K562 (cell line): ENCODE measurements at regions not wholly inside any gene's neighbourhood (a gene's known extent, or its start where the extent isn't known, plus 50 kb on each side); places are given as distances from the start of the nearest gene placed in this dataset.

ENCODE experiments used
- ATAC-seq: fragments of 200-7000 bp; cut with Tn5 transposase; 3 replicates; pipeline ENCODE4 v1.9.1; 2020; ENCODE audit warnings: moderate library complexity
- BruUV-seq: library from RNA; stranded (reverse); fragments of 400-500 nt; replicated peaks from 2 replicates; lab custom pipeline; 2021; lab: Mats Ljungman, UMichigan
- CTCF ChIA-PET: fragments of 300-600 bp; formaldehyde crosslinking; extraction: SDS; loops from one replicate; lab custom pipeline; 2021; ENCODE audit warnings: low intra/inter-chr PET ratio; lab: Yijun Ruan, JAX
- POLR2A ChIA-PET: fragments of 300-600, 350-650 bp; sonication (Branson Sonifier 250); formaldehyde crosslinking; extraction: SDS; loops from one replicate; lab custom pipeline; 2021; ENCODE audit warnings: antibody characterized with exemption, inconsistent platforms; lab: Yijun Ruan, JAX
- DNase-seq, 4 experiments: peaks; one replicate each; pipeline versions ENCODE4 v3.0.0 to v3.0.0-alpha.2; 2011 to 2018; ENCODE audit warnings: low spot score in 3 of 4, mixed read lengths in 3 of 4; ENCODE audit errors: extremely low read depth in 1 of 4
- FAIRE-seq: peaks from 2 replicates; lab custom pipeline; 2011; peaks lifted over from hg19 to GRCh38; lab: Jason Lieb, UNC
- H2AFZ ChIP-seq: 2 replicates; pipeline ENCODE4 v1.6.0; 2011; ENCODE audit warnings: low read depth, low read length, control low read depth, inconsistent platforms
- H3K27ac ChIP-seq: fragments of 200-600 bp; 3 replicates; pipeline ENCODE4 v1.8.0; 2011; ENCODE audit warnings: low read depth, mild to moderate bottlenecking, control low read depth, inconsistent platforms, low read length, moderate library complexity, mixed read lengths; ENCODE audit errors: extremely low read depth
- H3K27me3 ChIP-seq, 2 experiments: fragments of 300-600 bp in 1 of 2; 2 replicates in 1 of 2; 3 replicates in 1 of 2; pipeline versions ENCODE4 v1.6.0 to v1.8.0; 2011; ENCODE audit warnings: inconsistent platforms in 2 of 2, low read length in 2 of 2, mild to moderate bottlenecking in 1 of 2, mixed read lengths in 1 of 2, moderate library complexity in 1 of 2; ENCODE audit not compliant: control insufficient read depth in 2 of 2, insufficient read depth in 2 of 2
- H3K36me3 ChIP-seq: fragments of 300-600 bp; 3 replicates; pipeline ENCODE4 v1.8.0; 2011; ENCODE audit warnings: mild to moderate bottlenecking, low read length, inconsistent platforms; ENCODE audit not compliant: control insufficient read depth, insufficient read depth
- H3K4me1 ChIP-seq, 2 experiments: fragments of 200-600 bp in 1 of 2; replicated peaks in 1 of 2; 2 replicates in 1 of 2; 3 replicates in 1 of 2; pipeline versions ENCODE4 v1.5.1 to v1.8.0; 2011; ENCODE audit warnings: inconsistent platforms in 2 of 2, low read length in 2 of 2, mild to moderate bottlenecking in 1 of 2, mixed read lengths in 1 of 2, moderate library complexity in 1 of 2; ENCODE audit not compliant: control insufficient read depth in 2 of 2, insufficient read depth in 2 of 2
- H3K4me2 ChIP-seq: 2 replicates; pipeline ENCODE4 v1.6.1; 2011; ENCODE audit warnings: low read length, control low read depth, inconsistent platforms, mixed read lengths; ENCODE audit not compliant: insufficient read depth
- H3K4me3 ChIP-seq: fragments of 200-600 bp; sonication (generic), shearing (Covaris generic); 2 replicates; pipeline ENCODE4 v1.5.1; 2016; ENCODE audit warnings: control low read depth, inconsistent platforms
- H3K79me2 ChIP-seq: fragments of 200-600 bp; 3 replicates; pipeline ENCODE4 v1.8.0; 2011; ENCODE audit warnings: low read length, inconsistent platforms; ENCODE audit not compliant: control insufficient read depth, insufficient read depth
- H3K9ac ChIP-seq, 2 experiments: 2 replicates each; pipeline versions ENCODE4 v1.6.0 to v1.6.1; 2011; ENCODE audit warnings: low read depth in 2 of 2, low read length in 2 of 2, control low read depth in 1 of 2, inconsistent platforms in 1 of 2, mild to moderate bottlenecking in 1 of 2, mixed read lengths in 1 of 2; ENCODE audit not compliant: insufficient read depth in 1 of 2
- H3K9me1 ChIP-seq: one replicate; pipeline ENCODE4 v1.6.0; 2011; ENCODE audit warnings: inconsistent platforms, mild to moderate bottlenecking, low read length, moderate library complexity; ENCODE audit not compliant: control insufficient read depth, insufficient read depth
- H3K9me3 ChIP-seq: replicated peaks from 2 replicates; pipeline ENCODE4 v1.5.1; 2011; ENCODE audit warnings: low read depth, low read length, inconsistent platforms; ENCODE audit not compliant: control insufficient read depth, insufficient read depth
- H4K20me1 ChIP-seq: replicated peaks from 2 replicates; pipeline ENCODE4 v1.6.1; 2011; ENCODE audit warnings: low read length, inconsistent platforms, mixed read lengths; ENCODE audit not compliant: control insufficient read depth, insufficient read depth
- CBX3 ChIP-seq, 2 experiments: IDR thresholded peaks; 1 replicate in 1 of 2; 2 replicates in 1 of 2; pipeline ENCODE4 v1.6.1; 2012; ENCODE audit warnings: inconsistent platforms in 2 of 2, low read length in 2 of 2, borderline replicate concordance in 1 of 2, control low read depth in 1 of 2
- HDAC8 ChIP-seq: fragments of 450-650 bp; IDR thresholded peaks from 2 replicates; pipeline ENCODE4 v1.6.1; 2016; ENCODE audit warnings: mild to moderate bottlenecking, missing genetic modification characterization, moderate library complexity, missing compliant biosample characterization
- HMGN3 ChIP-seq: IDR thresholded peaks from 2 replicates; pipeline ENCODE4 v1.6.1; 2011; ENCODE audit warnings: borderline replicate concordance, low read depth, mild to moderate bottlenecking, mixed read lengths, low read length; ENCODE audit not compliant: insufficient read length; ENCODE audit errors: extremely low read depth
- IRF1 ChIP-seq: sonication (generic); formaldehyde crosslinking; IDR thresholded peaks from 2 replicates; pipeline ENCODE4 v1.8.0; 2022; ENCODE audit warnings: missing genetic modification reagents, mild to moderate bottlenecking, borderline replicate concordance
- MCM5 ChIP-seq: fragments of 450-650 bp; IDR thresholded peaks from 2 replicates; pipeline ENCODE4 v1.6.1; 2016; ENCODE audit warnings: low read depth
- NR2C2 ChIP-seq, 2 experiments: fragments of 200-800 bp in 1 of 2; sonication (Bioruptor generic) in 1 of 2; sonication (generic) in 1 of 2; formaldehyde crosslinking in 1 of 2; IDR thresholded peaks; 2 replicates each; pipeline versions ENCODE4 v1.6.1 to v1.8.0; 2016 to 2022; ENCODE audit warnings: mild to moderate bottlenecking in 1 of 2, missing compliant biosample characterization in 1 of 2, missing genetic modification characterization in 1 of 2, missing genetic modification reagents in 1 of 2
- PRDM10 ChIP-seq: fragments of 450-650 bp; IDR thresholded peaks from 2 replicates; pipeline ENCODE4 v1.6.1; 2018; ENCODE audit not compliant: partially characterized antibody
- PURB ChIP-seq: sonication (generic); formaldehyde crosslinking; IDR thresholded peaks from 2 replicates; pipeline ENCODE4 v1.9.0; 2021; ENCODE audit warnings: low read depth, mild to moderate bottlenecking, missing genetic modification reagents
- RBM15 ChIP-seq: fragments of 200-400 bp; formaldehyde crosslinking; IDR thresholded peaks from 2 replicates; pipeline ENCODE4 v1.6.1; 2018; ENCODE audit warnings: mild to moderate bottlenecking, low read length, moderate library complexity; ENCODE audit not compliant: insufficient read depth
- SMARCA4 ChIP-seq: fragments of 450-650 bp; IDR thresholded peaks from 2 replicates; pipeline ENCODE4 v1.6.1; 2016
- SMARCB1 ChIP-seq: IDR thresholded peaks from 2 replicates; pipeline ENCODE4 v1.6.1; 2011; ENCODE audit warnings: improper control_type of control experiment, low read depth; ENCODE audit not compliant: insufficient read length
- ZBTB5 ChIP-seq: fragments of 450-650 bp; IDR thresholded peaks from 2 replicates; pipeline ENCODE4 v1.6.1; 2017; ENCODE audit warnings: antibody characterized with exemption
- ZNF146 ChIP-seq: IDR thresholded peaks from one replicate; pipeline ENCODE4 v1.6.1; 2018; ENCODE audit warnings: missing compliant biosample characterization; ENCODE audit not compliant: unreplicated experiment
- ZNF347 ChIP-seq: fragments of 450-650 bp; formaldehyde crosslinking; IDR thresholded peaks from 2 replicates; pipeline ENCODE4 v1.4.0; 2020; ENCODE audit warnings: low read depth, mild to moderate bottlenecking, moderate library complexity
- ZNF408 ChIP-seq: fragments of 250-450 bp; sonication (Bioruptor Pico); IDR thresholded peaks from 2 replicates; pipeline ENCODE4 v1.4.0; 2020; ENCODE audit warnings: low read depth, mild to moderate bottlenecking, moderate library complexity
- WGBS: fragments of 100-300 bp; shearing (Covaris generic); methylation state at CpG from one replicate; pipeline ENCODE4 v1.1.6; 2016; ENCODE audit warnings: low coverage, mixed read lengths; ENCODE audit not compliant: insufficient coverage; ENCODE audit errors: missing lambda C conversion rate; 5-methylcytosine and 5-hydroxymethylcytosine counted together
- in situ Hi-C: fragments of 300-500 bp; cut with MboI; formaldehyde crosslinking; loops from 4 replicates; pipeline ENCODE4 v1.15.0; 2018; ENCODE audit warnings: inconsistent platforms, mixed read lengths
- intact Hi-C: fragments of 100-400 bp; cut with micrococcal nuclease; formaldehyde crosslinking; loops from 2 replicates; pipeline ENCODE4 v1.14.2; 2022

- H4K20me1 ChIP-seq: no peaks in the 10 kb centered on the region
- TF ChIP-seq HDAC8 (tag) (no peak), HMGN3 (no peak), ZNF347 (CRISPR knock-in tag) (no peak), CBX3 (IDR thresholded peaks at IDR 0.05; ENCODE audit: borderline replicate concordance in 1 of 2, low read length in 2 of 2) (no peak), RBM15 (no peak), SMARCA4 (no peak), ZBTB5 (no peak), NR2C2 (CRISPR knock-in tag; IDR thresholded peaks at IDR 0.05) (no peak), NR2C2 (tag; IDR thresholded peaks at IDR 0.05) (no peak), MCM5 (no peak), PURB (no peak), IRF1 (CRISPR knock-in tag) (no peak), SMARCB1 (no peak), PRDM10 (no peak), ZNF146 (CRISPR knock-in tag) (no peak), ZNF408 (CRISPR knock-in tag) (no peak)
Measured at GRCh38 chr2:42861321-42861720, 68.9 kb upstream of the HAAO start.

More at GRCh38 chr2:42861321-42861720, 68.9 kb upstream of the HAAO start:
- 53% methylated on average over 2 of the region's 2 CpGs for WGBS
- H3K27me3 ChIP-seq: no peaks in the 10 kb centered on the region
- H3K9me1 ChIP-seq: no peaks in the 10 kb centered on the region
- CTCF ChIA-PET: no interaction called here
- H2AFZ ChIP-seq: no peak overlapping the region
- H3K36me3 ChIP-seq: no peaks in the 10 kb centered on the region
- in situ Hi-C loops (no loop called here), intact Hi-C loops (no loop called here)
- no peak overlapping the region for H3K4me2 ChIP-seq
- no peaks in the 10 kb centered on the region for H3K79me2 ChIP-seq
- no peak overlapping the region for H3K27ac ChIP-seq
- H3K4me3 ChIP-seq: no peak overlapping the region
- H3K4me1 ChIP-seq: peaks cover 0 to 13% of the 10 kb centered on the region in 2 experiments; a peak in 3 of 5 replicates
- no peaks in the 10 kb centered on the region for H3K9me3 ChIP-seq
- ATAC-seq (no peak), FAIRE-seq (no peak), DNase-seq (no peak)
- POLR2A ChIA-PET: no interaction called here
- H3K9ac ChIP-seq: no peak overlapping the region
- no TSS peak for BruUV-seq
